ENCODE measurements at regions not wholly inside any gene's neighbourhood (a gene's known extent, or its start where the extent isn't known, plus 50 kb on each side); places are given as distances from the start of the nearest gene placed in this dataset.

DNA sequence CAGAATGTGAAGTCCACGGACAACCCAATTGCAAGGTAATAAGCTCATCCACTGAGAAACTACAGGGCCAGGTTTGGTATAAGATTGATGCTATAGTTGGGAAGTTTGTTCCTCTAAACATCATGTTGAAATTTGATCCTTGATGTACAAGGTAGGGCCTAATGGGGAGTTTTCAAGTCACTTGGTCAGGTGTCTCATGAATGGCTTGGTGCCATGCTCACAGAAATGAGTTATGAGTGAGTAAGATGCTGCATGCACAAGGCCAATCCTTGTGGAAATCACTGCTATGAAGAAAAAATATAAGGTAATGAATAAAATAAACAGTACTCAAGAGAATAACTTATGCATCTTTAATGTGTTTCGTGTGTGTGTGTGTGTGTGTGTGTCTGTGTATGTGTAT lies 1891.2 kb downstream of the NCAM2 start:
- no peak for DNase-seq
- no peaks in the 10 kb centered on the region for H3K4me1 ChIP-seq (ENCODE audit: control insufficient read depth in 5 of 5, insufficient read depth in 5 of 5, low read length in 5 of 5)
- WGBS, 2 donors: 88 to 90% methylated on average over 2 of the region's 2 CpGs

DNA sequence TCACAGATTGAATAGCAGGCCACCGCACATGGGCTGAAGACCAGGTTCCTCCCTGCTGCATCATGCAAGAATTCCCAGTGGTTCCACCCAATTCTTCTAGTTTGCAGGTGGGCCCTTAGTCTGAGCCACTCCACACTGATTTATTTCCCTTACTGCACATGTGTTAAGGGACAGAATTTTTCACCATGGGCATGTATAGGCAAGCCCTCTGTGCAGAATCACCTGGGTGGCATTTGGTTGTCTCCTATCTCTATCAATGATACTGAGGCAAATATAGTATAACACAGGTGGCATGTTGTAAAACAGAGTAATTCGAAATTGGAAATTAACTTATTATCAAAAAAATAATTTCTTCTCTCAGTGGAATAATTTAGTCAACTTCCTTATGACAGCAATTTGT lies 1892.4 kb downstream of the NCAM2 start:
- Histone ChIP-seq H3K27ac (ENCODE audit: low read depth in 1 of 2, low read length in 1 of 2) (no peak overlapping the region), H3K36me3 (ENCODE audit: control insufficient read depth in 4 of 4, insufficient read depth in 4 of 4, low read length in 4 of 4) (no peaks in the 10 kb centered on the region), H3K27me3 (ENCODE audit: control insufficient read depth in 3 of 3, insufficient read depth in 3 of 3, low read length in 2 of 3) (no peaks in the 10 kb centered on the region), H3K9me3 (ENCODE audit: control insufficient read depth in 4 of 4, insufficient read depth in 3 of 4, low read length in 3 of 4) (no peaks in the 10 kb centered on the region), H3K4me1 (ENCODE audit: control insufficient read depth in 5 of 5, insufficient read depth in 5 of 5, low read length in 5 of 5) (no peaks in the 10 kb centered on the region), H3K9ac (ENCODE audit: insufficient read depth in 1 of 2, low read length in 2 of 2) (no peak overlapping the region), H3K4me3 (no peak overlapping the region)
- no peak for DNase-seq
- TF ChIP-seq, protein P1, sequence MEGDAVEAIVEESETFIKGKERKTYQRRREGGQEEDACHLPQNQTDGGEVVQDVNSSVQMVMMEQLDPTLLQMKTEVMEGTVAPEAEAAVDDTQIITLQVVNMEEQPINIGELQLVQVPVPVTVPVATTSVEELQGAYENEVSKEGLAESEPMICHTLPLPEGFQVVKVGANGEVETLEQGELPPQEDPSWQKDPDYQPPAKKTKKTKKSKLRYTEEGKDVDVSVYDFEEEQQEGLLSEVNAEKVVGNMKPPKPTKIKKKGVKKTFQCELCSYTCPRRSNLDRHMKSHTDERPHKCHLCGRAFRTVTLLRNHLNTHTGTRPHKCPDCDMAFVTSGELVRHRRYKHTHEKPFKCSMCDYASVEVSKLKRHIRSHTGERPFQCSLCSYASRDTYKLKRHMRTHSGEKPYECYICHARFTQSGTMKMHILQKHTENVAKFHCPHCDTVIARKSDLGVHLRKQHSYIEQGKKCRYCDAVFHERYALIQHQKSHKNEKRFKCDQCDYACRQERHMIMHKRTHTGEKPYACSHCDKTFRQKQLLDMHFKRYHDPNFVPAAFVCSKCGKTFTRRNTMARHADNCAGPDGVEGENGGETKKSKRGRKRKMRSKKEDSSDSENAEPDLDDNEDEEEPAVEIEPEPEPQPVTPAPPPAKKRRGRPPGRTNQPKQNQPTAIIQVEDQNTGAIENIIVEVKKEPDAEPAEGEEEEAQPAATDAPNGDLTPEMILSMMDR (IDR thresholded peaks at IDR 0.05; ENCODE audit: control extremely low read depth, extremely low read depth): no peak
- ATAC-seq (ENCODE audit: insufficient read depth, low FRiP score): no peak
- WGBS, 2 donors: 71 to 92% methylated on average over 2 of the region's 2 CpGs

More for the DNA sequence above, 1891.2 kb downstream of the NCAM2 start:
- no peak overlapping the region for H3K4me3 ChIP-seq
- H3K9me3 ChIP-seq (ENCODE audit: control insufficient read depth in 4 of 4, insufficient read depth in 3 of 4, low read length in 3 of 4): no peaks in the 10 kb centered on the region
- H3K9ac ChIP-seq (ENCODE audit: insufficient read depth in 1 of 2, low read length in 2 of 2): no peak overlapping the region
- no peaks in the 10 kb centered on the region for H3K36me3 ChIP-seq (ENCODE audit: control insufficient read depth in 4 of 4, insufficient read depth in 4 of 4, low read length in 4 of 4)
- H3K27me3 ChIP-seq (ENCODE audit: control insufficient read depth in 3 of 3, insufficient read depth in 3 of 3, low read length in 2 of 3): no peaks in the 10 kb centered on the region
- TF ChIP-seq, protein P1 (IDR thresholded peaks at IDR 0.05; ENCODE audit: control extremely low read depth, extremely low read depth): no peak
- ATAC-seq (ENCODE audit: insufficient read depth, low FRiP score): no peak
- no peak overlapping the region for H3K27ac ChIP-seq (ENCODE audit: low read depth in 1 of 2, low read length in 1 of 2)

DNA sequence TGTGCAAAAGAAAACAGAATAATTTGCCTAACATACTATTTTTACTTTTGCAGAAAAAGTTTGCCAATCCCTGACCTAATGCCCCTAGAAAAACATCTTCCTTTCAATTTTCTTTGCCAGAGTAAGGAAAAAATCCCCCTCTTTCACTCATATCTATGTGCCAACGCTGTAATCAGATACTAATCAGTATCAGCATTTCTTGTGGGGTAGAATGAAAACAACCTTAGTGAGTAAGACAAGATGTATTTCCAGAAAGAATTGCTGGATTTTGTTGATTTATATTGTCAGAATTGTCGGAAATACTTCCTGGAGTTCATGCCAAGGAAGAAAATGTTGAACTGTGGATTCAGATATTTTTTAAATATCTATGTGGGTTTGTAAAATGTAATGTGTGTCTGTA lies 1893.8 kb downstream of the NCAM2 start:
- no peak overlapping the region for H3K27ac ChIP-seq (ENCODE audit: low read depth in 1 of 2, low read length in 1 of 2)
- H3K9ac ChIP-seq (ENCODE audit: insufficient read depth in 1 of 2, low read length in 2 of 2): no peak overlapping the region
- H3K36me3 ChIP-seq (ENCODE audit: control insufficient read depth in 4 of 4, insufficient read depth in 4 of 4, low read length in 4 of 4): no peaks in the 10 kb centered on the region
- no peak overlapping the region for H3K4me3 ChIP-seq
- TF ChIP-seq, protein P1 (IDR thresholded peaks at IDR 0.05; ENCODE audit: control extremely low read depth, extremely low read depth): no peak
- no peaks in the 10 kb centered on the region for H3K9me3 ChIP-seq (ENCODE audit: control insufficient read depth in 4 of 4, insufficient read depth in 3 of 4, low read length in 3 of 4)
- DNase-seq (no peak), ATAC-seq (ENCODE audit: insufficient read depth, low FRiP score) (no peak)
- H3K4me1 ChIP-seq (ENCODE audit: control insufficient read depth in 5 of 5, insufficient read depth in 5 of 5, low read length in 5 of 5): no peaks in the 10 kb centered on the region
- WGBS, 2 donors: 56 to 70% methylated on average over 2 of the region's 2 CpGs
- no peaks in the 10 kb centered on the region for H3K27me3 ChIP-seq (ENCODE audit: control insufficient read depth in 3 of 3, insufficient read depth in 3 of 3, low read length in 2 of 3)

DNA sequence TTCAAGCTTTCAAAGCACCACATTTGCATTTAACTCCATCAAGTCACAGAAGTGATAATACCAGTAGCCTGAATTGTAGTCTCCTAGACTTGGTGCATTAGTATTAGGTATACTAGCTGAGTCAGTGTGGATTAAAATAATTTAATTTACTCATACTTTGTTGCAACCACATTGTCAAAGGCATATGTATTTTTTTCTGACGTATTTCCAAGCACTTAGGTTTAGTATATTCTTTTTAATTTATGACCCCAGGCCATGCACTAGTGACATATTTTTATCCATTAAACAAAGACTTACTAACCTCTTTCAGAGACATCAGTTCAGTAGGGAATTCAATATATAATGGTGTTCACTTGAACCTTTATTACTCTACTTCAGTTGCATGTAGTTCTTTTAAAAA lies 1894.5 kb downstream of the NCAM2 start:
- Histone ChIP-seq H3K9ac (ENCODE audit: insufficient read depth in 1 of 2, low read length in 2 of 2) (no peak overlapping the region), H3K27me3 (ENCODE audit: control insufficient read depth in 3 of 3, insufficient read depth in 3 of 3, low read length in 2 of 3) (no peaks in the 10 kb centered on the region), H3K4me3 (no peak overlapping the region), H3K36me3 (ENCODE audit: control insufficient read depth in 4 of 4, insufficient read depth in 4 of 4, low read length in 4 of 4) (no peaks in the 10 kb centered on the region), H3K9me3 (ENCODE audit: control insufficient read depth in 4 of 4, insufficient read depth in 3 of 4, low read length in 3 of 4) (no peaks in the 10 kb centered on the region), H3K4me1 (ENCODE audit: control insufficient read depth in 5 of 5, insufficient read depth in 5 of 5, low read length in 5 of 5) (no peaks in the 10 kb centered on the region), H3K27ac (ENCODE audit: low read depth in 1 of 2, low read length in 1 of 2) (no peak overlapping the region)
- TF ChIP-seq, protein P1 (IDR thresholded peaks at IDR 0.05; ENCODE audit: control extremely low read depth, extremely low read depth): no peak
- DNase-seq (no peak), ATAC-seq (ENCODE audit: insufficient read depth, low FRiP score) (no peak)
- WGBS, 2 donors: 86 to 89% methylated on average over 1 of the region's 1 CpG

Data from lung (tissue), 11 donors.